ENCODE measurements at regions not wholly inside any gene's neighbourhood (a gene's known extent, or its start where the extent isn't known, plus 50 kb on each side); places are given as distances from the start of the nearest gene placed in this dataset.

- H3K9me3 ChIP-seq (ENCODE audit: control insufficient read depth, low read length) = no peaks in the 10 kb centered on the region
- H3K27ac ChIP-seq (ENCODE audit: insufficient read depth, low read length, poor library complexity, severe bottlenecking) = no peak overlapping the region
- H3K27me3 ChIP-seq (replicated peaks; ENCODE audit: control insufficient read depth, insufficient read depth, low read length, poor library complexity, severe bottlenecking) = no peaks in the 10 kb centered on the region
- DNase-seq = no peak
- no peak overlapping the region for H3K4me3 ChIP-seq (ENCODE audit: insufficient read depth, low read depth, low read length, poor library complexity, severe bottlenecking)
- H3K4me1 ChIP-seq (ENCODE audit: control insufficient read depth, insufficient read depth, low read length, poor library complexity, severe bottlenecking) = no peaks in the 10 kb centered on the region
- no peaks in the 10 kb centered on the region for H3K36me3 ChIP-seq (ENCODE audit: control insufficient read depth, insufficient read depth, low read length)
Observed at GRCh38 chr4:13236485-13236884, 247.7 kb downstream of the RAB28 start.

DNA sequence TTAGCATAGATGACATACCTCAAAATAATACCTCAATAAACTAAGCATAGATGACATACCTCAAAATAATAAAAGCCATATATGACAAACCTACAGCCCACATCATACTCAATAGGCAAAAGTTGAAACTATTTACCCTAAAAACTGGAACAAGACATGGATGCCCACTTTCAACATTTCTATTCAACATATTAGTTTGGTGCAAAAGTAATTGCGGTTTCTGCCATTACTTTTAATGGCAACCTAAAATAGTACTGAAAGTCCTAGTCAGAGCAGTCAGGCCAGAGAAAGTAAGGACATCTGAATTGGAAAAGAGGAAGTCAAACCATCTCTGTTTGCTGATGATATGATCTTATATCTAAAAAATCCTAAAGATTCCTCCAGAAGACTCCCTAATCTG lies 250.4 kb downstream of the RAB28 start:
- H3K9me3 ChIP-seq (ENCODE audit: control insufficient read depth, low read length) = no peaks in the 10 kb centered on the region
- no peaks in the 10 kb centered on the region for H3K36me3 ChIP-seq (ENCODE audit: control insufficient read depth, insufficient read depth, low read length)
- no peaks in the 10 kb centered on the region for H3K27me3 ChIP-seq (replicated peaks; ENCODE audit: control insufficient read depth, insufficient read depth, low read length, poor library complexity, severe bottlenecking)
- no peak for DNase-seq
- H3K27ac ChIP-seq (ENCODE audit: insufficient read depth, low read length, poor library complexity, severe bottlenecking) = no peak overlapping the region
- H3K4me3 ChIP-seq (ENCODE audit: insufficient read depth, low read depth, low read length, poor library complexity, severe bottlenecking) = no peak overlapping the region
- no peaks in the 10 kb centered on the region for H3K4me1 ChIP-seq (ENCODE audit: control insufficient read depth, insufficient read depth, low read length, poor library complexity, severe bottlenecking)

DNA sequence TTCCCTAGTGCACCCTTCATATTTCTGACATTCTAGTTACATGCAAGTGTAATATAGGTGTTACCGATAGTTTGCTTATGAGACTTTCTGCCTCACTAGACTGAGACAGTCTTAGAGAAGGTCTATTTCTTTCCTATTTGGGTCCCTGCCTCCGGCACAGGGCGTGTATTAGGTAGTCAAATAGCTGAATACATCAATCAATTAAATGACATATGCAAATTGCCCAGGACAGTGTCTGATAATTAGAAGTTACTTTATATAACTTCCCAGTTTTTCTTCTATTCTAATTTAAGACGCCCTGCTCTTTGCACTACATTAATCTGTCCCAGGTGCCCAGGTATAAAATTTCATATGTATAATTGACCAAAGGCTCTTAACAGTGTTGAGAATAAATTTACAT lies 264.2 kb downstream of the RAB28 start:
- DNase-seq = no peak
- Histone ChIP-seq H3K27ac (ENCODE audit: insufficient read depth, low read length, poor library complexity, severe bottlenecking) (no peak overlapping the region), H3K4me3 (ENCODE audit: insufficient read depth, low read depth, low read length, poor library complexity, severe bottlenecking) (no peak overlapping the region), H3K36me3 (ENCODE audit: control insufficient read depth, insufficient read depth, low read length) (no peaks in the 10 kb centered on the region), H3K27me3 (replicated peaks; ENCODE audit: control insufficient read depth, insufficient read depth, low read length, poor library complexity, severe bottlenecking) (no peaks in the 10 kb centered on the region), H3K9me3 (ENCODE audit: control insufficient read depth, low read length) (no peaks in the 10 kb centered on the region), H3K4me1 (ENCODE audit: control insufficient read depth, insufficient read depth, low read length, poor library complexity, severe bottlenecking) (no peaks in the 10 kb centered on the region)

DNA sequence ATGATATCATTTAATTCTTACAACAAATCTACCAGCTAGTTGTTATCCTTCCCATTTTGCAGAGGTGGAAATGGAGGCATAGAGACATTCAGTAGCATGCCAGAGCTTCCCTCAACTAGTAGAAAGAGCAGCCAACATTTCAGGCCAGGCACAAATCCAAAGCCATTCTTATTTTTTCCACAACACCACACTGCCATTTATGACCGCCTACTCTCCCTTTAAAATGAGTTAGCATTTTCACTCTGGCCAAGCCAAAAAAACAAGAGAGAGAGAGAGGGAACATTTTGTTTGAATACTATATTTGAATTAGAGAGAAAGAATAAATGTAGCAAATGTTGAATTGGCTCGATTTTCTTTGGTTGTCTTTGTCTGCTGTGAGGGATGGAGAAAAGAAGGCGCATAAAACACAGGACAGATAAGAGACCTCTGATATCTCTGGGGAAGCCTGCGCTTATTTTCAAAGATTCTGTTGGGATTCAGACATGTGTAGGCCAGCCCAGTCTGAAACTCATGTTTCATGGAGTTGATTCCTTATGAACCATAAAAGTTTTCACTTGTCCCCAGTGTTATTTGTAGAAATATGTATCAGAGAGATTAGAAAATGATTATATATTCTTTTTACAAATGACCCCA lies 265.7 kb downstream of the RAB28 start:
- no peaks in the 10 kb centered on the region for H3K4me1 ChIP-seq (ENCODE audit: control insufficient read depth, insufficient read depth, low read length, poor library complexity, severe bottlenecking)

GRCh38 chr4:13215560-13215959 lies 268.6 kb downstream of the RAB28 start:
- Histone ChIP-seq H3K4me1 (ENCODE audit: control insufficient read depth, insufficient read depth, low read length, poor library complexity, severe bottlenecking) (no peaks in the 10 kb centered on the region), H3K9me3 (ENCODE audit: control insufficient read depth, low read length) (no peaks in the 10 kb centered on the region), H3K36me3 (ENCODE audit: control insufficient read depth, insufficient read depth, low read length) (no peaks in the 10 kb centered on the region), H3K27me3 (replicated peaks; ENCODE audit: control insufficient read depth, insufficient read depth, low read length, poor library complexity, severe bottlenecking) (no peaks in the 10 kb centered on the region), H3K4me3 (ENCODE audit: insufficient read depth, low read depth, low read length, poor library complexity, severe bottlenecking) (no peak overlapping the region), H3K27ac (ENCODE audit: insufficient read depth, low read length, poor library complexity, severe bottlenecking) (no peak overlapping the region)
- DNase-seq = no peak

More for the DNA sequence above, 265.7 kb downstream of the RAB28 start:
- Histone ChIP-seq H3K36me3 (ENCODE audit: control insufficient read depth, insufficient read depth, low read length) (no peaks in the 10 kb centered on the region), H3K27me3 (replicated peaks; ENCODE audit: control insufficient read depth, insufficient read depth, low read length, poor library complexity, severe bottlenecking) (no peaks in the 10 kb centered on the region), H3K27ac (ENCODE audit: insufficient read depth, low read length, poor library complexity, severe bottlenecking) (no peak overlapping the region), H3K9me3 (ENCODE audit: control insufficient read depth, low read length) (no peaks in the 10 kb centered on the region), H3K4me3 (ENCODE audit: insufficient read depth, low read depth, low read length, poor library complexity, severe bottlenecking) (no peak overlapping the region)
- no peak for DNase-seq

GRCh38 chr4:13212936-13213335 lies 271.2 kb downstream of the RAB28 start:
- H3K4me1 ChIP-seq (ENCODE audit: control insufficient read depth, insufficient read depth, low read length, poor library complexity, severe bottlenecking) = no peaks in the 10 kb centered on the region

GRCh38 chr4:13209600-13209999 lies 274.5 kb downstream of the RAB28 start:
- Histone ChIP-seq H3K9me3 (ENCODE audit: control insufficient read depth, low read length) (no peaks in the 10 kb centered on the region), H3K4me1 (ENCODE audit: control insufficient read depth, insufficient read depth, low read length, poor library complexity, severe bottlenecking) (no peaks in the 10 kb centered on the region), H3K27ac (ENCODE audit: insufficient read depth, low read length, poor library complexity, severe bottlenecking) (no peak overlapping the region), H3K4me3 (ENCODE audit: insufficient read depth, low read depth, low read length, poor library complexity, severe bottlenecking) (no peak overlapping the region), H3K27me3 (replicated peaks; ENCODE audit: control insufficient read depth, insufficient read depth, low read length, poor library complexity, severe bottlenecking) (no peaks in the 10 kb centered on the region), H3K36me3 (ENCODE audit: control insufficient read depth, insufficient read depth, low read length) (no peaks in the 10 kb centered on the region)
- DNase-seq = no peak

More at GRCh38 chr4:13212936-13213335, 271.2 kb downstream of the RAB28 start:
- Histone ChIP-seq H3K4me3 (ENCODE audit: insufficient read depth, low read depth, low read length, poor library complexity, severe bottlenecking) (no peak overlapping the region), H3K27me3 (replicated peaks; ENCODE audit: control insufficient read depth, insufficient read depth, low read length, poor library complexity, severe bottlenecking) (no peaks in the 10 kb centered on the region), H3K9me3 (ENCODE audit: control insufficient read depth, low read length) (no peaks in the 10 kb centered on the region), H3K27ac (ENCODE audit: insufficient read depth, low read length, poor library complexity, severe bottlenecking) (no peak overlapping the region), H3K36me3 (ENCODE audit: control insufficient read depth, insufficient read depth, low read length) (no peaks in the 10 kb centered on the region)
- DNase-seq = no peak

GRCh38 chr4:13208558-13209193 lies 275.5 kb downstream of the RAB28 start:
- Histone ChIP-seq H3K27me3 (replicated peaks; ENCODE audit: control insufficient read depth, insufficient read depth, low read length, poor library complexity, severe bottlenecking) (no peaks in the 10 kb centered on the region), H3K4me3 (ENCODE audit: insufficient read depth, low read depth, low read length, poor library complexity, severe bottlenecking) (no peak overlapping the region), H3K27ac (ENCODE audit: insufficient read depth, low read length, poor library complexity, severe bottlenecking) (no peak overlapping the region), H3K36me3 (ENCODE audit: control insufficient read depth, insufficient read depth, low read length) (no peaks in the 10 kb centered on the region), H3K4me1 (ENCODE audit: control insufficient read depth, insufficient read depth, low read length, poor library complexity, severe bottlenecking) (no peaks in the 10 kb centered on the region), H3K9me3 (ENCODE audit: control insufficient read depth, low read length) (no peaks in the 10 kb centered on the region)
- no peak for DNase-seq

DNA sequence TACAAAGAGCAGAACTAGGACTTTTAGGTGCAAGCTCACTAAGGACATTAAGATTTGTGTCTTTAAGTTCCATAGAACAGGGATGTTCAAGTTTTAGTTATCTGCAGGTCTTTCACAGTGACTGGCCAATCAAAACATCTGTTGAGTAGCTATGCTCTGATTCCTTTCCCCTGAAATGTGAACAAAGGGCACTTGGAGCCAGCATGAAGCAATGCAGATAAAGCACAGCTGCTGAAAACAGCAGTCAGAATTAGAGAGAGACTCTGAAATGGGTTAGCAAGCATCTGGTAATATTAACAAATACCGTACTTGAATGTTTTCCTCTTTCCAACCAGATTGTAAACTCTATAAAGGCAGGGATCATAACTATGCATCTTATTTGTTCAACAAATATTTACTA lies 276.9 kb downstream of the RAB28 start:
- H3K4me3 ChIP-seq (ENCODE audit: insufficient read depth, low read depth, low read length, poor library complexity, severe bottlenecking) = no peak overlapping the region
- H3K4me1 ChIP-seq (ENCODE audit: control insufficient read depth, insufficient read depth, low read length, poor library complexity, severe bottlenecking) = no peaks in the 10 kb centered on the region
- no peak for DNase-seq
- H3K36me3 ChIP-seq (ENCODE audit: control insufficient read depth, insufficient read depth, low read length) = no peaks in the 10 kb centered on the region
- H3K27ac ChIP-seq (ENCODE audit: insufficient read depth, low read length, poor library complexity, severe bottlenecking) = no peak overlapping the region
- no peaks in the 10 kb centered on the region for H3K9me3 ChIP-seq (ENCODE audit: control insufficient read depth, low read length)
- H3K27me3 ChIP-seq (replicated peaks; ENCODE audit: control insufficient read depth, insufficient read depth, low read length, poor library complexity, severe bottlenecking) = no peaks in the 10 kb centered on the region

GRCh38 chr4:13203101-13203500 lies 281.0 kb downstream of the RAB28 start:
- Histone ChIP-seq H3K27me3 (replicated peaks; ENCODE audit: control insufficient read depth, insufficient read depth, low read length, poor library complexity, severe bottlenecking) (no peaks in the 10 kb centered on the region), H3K4me1 (ENCODE audit: control insufficient read depth, insufficient read depth, low read length, poor library complexity, severe bottlenecking) (no peaks in the 10 kb centered on the region), H3K27ac (ENCODE audit: insufficient read depth, low read length, poor library complexity, severe bottlenecking) (no peak overlapping the region), H3K9me3 (ENCODE audit: control insufficient read depth, low read length) (no peaks in the 10 kb centered on the region), H3K36me3 (ENCODE audit: control insufficient read depth, insufficient read depth, low read length) (no peaks in the 10 kb centered on the region), H3K4me3 (ENCODE audit: insufficient read depth, low read depth, low read length, poor library complexity, severe bottlenecking) (no peak overlapping the region)
- no peak for DNase-seq

Measured in effector memory CD4-positive, alpha-beta T cell (primary cell).